Body of pancreas (tissue), 4 donors: ENCODE measurements at regions not wholly inside any gene's neighbourhood (a gene's known extent, or its start where the extent isn't known, plus 50 kb on each side); places are given as distances from the start of the nearest gene placed in this dataset.

Experiments
- ATAC-seq: fragments of 150-250 bp; one replicate; pipeline ENCODE4 v1.9.1; 2016
- DNase-seq, 4 donors: peaks; one replicate each; pipeline ENCODE4 v3.0.0-alpha.2; 2019
- H3K27ac ChIP-seq, 4 donors: fragments of 200-600 bp; sonication (generic); 1 replicate in 3 of 4; 2 replicates in 1 of 4; pipeline versions ENCODE4 v1.5.1 to v1.6.1; 2016 to 2019; ENCODE audit warnings: mild to moderate bottlenecking in 1 of 4, mixed read lengths in 1 of 4, moderate library complexity in 1 of 4
- H3K27me3 ChIP-seq, 2 donors: fragments of 200-600 bp; sonication (generic); one replicate each; pipeline ENCODE4 v1.6.0; 2016; ENCODE audit warnings: mild to moderate bottlenecking in 1 of 2
- H3K36me3 ChIP-seq, 2 donors: fragments of 200-600 bp; sonication (generic); replicated peaks in 1 of 2; 2 replicates each; pipeline ENCODE4 v1.5.1; 2016; ENCODE audit warnings: low read depth in 2 of 2; ENCODE audit not compliant: insufficient read depth in 1 of 2
- H3K4me1 ChIP-seq: fragments of 200-600 bp; sonication (generic); one replicate; pipeline ENCODE4 v1.6.0; 2016
- H3K4me3 ChIP-seq, 2 donors: fragments of 200-600 bp; sonication (generic); 1 replicate in 1 of 2; 2 replicates in 1 of 2; pipeline ENCODE4 v1.5.1; 2016 to 2019
- H3K9me3 ChIP-seq, 3 donors: fragments of 200-600 bp; sonication (generic); 1 replicate in 2 of 3; 2 replicates in 1 of 3; pipeline ENCODE4 v1.5.1; 2016
- POLR2A ChIP-seq, 3 donors: fragments of 450-650 bp; IDR thresholded peaks; one replicate each; pipeline ENCODE4 v1.6.1; 2016; ENCODE audit warnings: antibody characterized with exemption in 3 of 3, mild to moderate bottlenecking in 2 of 3
- WGBS, 2 donors: methylation state at CpG; one replicate each; pipeline ENCODE4 v1.1.5; 2017; 5-methylcytosine and 5-hydroxymethylcytosine counted together
- intact Hi-C: fragments of 100-400 bp; cut with DNase I; formaldehyde crosslinking; loops from one replicate; pipeline ENCODE4 v1.15.1; 2023
- TF ChIP-seq, protein P1 (sequence below), 7 experiments: fragments of 450-650 bp in 4 of 7; fragments of 200-600 bp in 3 of 7; sonication (generic) in 3 of 7; IDR thresholded peaks; one replicate each; pipeline ENCODE4 v1.5.1; 2016 to 2019; ENCODE audit warnings: antibody characterized with exemption in 7 of 7

- Histone ChIP-seq H3K27ac (no peak overlapping the region), H3K4me3 (no peak overlapping the region), H3K4me1 (peaks cover 4% of the 10 kb centered on the region), H3K9me3 (no peaks in the 10 kb centered on the region), H3K27me3 (no peaks in the 10 kb centered on the region), H3K36me3 (no peaks in the 10 kb centered on the region)
- ATAC-seq (peak; percentile 96), DNase-seq (peak; percentile 90 to 94 (median 92))
- TF ChIP-seq, protein P1, sequence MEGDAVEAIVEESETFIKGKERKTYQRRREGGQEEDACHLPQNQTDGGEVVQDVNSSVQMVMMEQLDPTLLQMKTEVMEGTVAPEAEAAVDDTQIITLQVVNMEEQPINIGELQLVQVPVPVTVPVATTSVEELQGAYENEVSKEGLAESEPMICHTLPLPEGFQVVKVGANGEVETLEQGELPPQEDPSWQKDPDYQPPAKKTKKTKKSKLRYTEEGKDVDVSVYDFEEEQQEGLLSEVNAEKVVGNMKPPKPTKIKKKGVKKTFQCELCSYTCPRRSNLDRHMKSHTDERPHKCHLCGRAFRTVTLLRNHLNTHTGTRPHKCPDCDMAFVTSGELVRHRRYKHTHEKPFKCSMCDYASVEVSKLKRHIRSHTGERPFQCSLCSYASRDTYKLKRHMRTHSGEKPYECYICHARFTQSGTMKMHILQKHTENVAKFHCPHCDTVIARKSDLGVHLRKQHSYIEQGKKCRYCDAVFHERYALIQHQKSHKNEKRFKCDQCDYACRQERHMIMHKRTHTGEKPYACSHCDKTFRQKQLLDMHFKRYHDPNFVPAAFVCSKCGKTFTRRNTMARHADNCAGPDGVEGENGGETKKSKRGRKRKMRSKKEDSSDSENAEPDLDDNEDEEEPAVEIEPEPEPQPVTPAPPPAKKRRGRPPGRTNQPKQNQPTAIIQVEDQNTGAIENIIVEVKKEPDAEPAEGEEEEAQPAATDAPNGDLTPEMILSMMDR (IDR thresholded peaks at IDR 0.05): peak; percentile 62 to 93 (median 90)
- no peak for TF ChIP-seq POLR2A (IDR thresholded peaks at IDR 0.05)
- WGBS, 2 donors: 6 to 25% methylated on average over 16 to 19 of the region's 19 CpGs
- intact Hi-C loops: no loop called here
These were observed 66.2 kb upstream of the SNX9 start for GRCh38 chr6:157756708-157757429.

- H3K27me3 ChIP-seq: no peaks in the 10 kb centered on the region
- H3K4me3 ChIP-seq: no peak overlapping the region
- no peaks in the 10 kb centered on the region for H3K9me3 ChIP-seq
- no peak for TF ChIP-seq POLR2A (IDR thresholded peaks at IDR 0.05)
- TF ChIP-seq, protein P1 (IDR thresholded peaks at IDR 0.05): no peak
- H3K36me3 ChIP-seq: no peaks in the 10 kb centered on the region
- no peak overlapping the region for H3K27ac ChIP-seq
- no peak for ATAC-seq
- no peak for DNase-seq
- intact Hi-C loops: no loop called here
- 91% methylated on average over 7 of the region's 7 CpGs for WGBS, 2 donors
- peaks cover 5% of the 10 kb centered on the region for H3K4me1 ChIP-seq
These were observed 65.3 kb upstream of the SNX9 start for GRCh38 chr6:157757430-157758403.

DNA sequence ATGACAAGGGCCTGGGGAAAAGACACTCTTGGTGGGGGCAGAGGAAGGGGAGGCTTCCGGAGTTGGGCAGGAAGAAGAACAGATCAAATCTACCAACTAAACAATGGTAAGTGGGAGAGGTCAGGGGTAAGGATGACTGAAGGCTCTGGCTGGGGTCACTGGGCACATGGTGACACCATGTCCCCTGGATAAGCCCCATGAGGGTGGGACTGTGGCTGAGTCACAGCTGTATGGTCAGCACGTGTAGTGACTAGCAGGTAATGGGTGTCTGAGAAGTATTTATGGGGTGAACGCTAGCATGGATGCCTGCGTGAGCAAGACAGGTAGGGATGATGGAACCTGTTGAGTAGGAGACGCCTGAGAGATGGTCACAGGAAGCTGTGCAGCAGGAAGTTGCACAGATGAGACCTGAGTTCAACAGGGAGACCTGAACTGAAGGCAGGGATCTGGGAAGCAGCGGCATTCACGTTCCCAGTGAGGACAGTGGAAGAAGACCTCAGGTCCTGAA, 64.5 kb upstream of the SNX9 start:
- Histone ChIP-seq H3K27me3 (no peaks in the 10 kb centered on the region), H3K36me3 (no peaks in the 10 kb centered on the region), H3K9me3 (no peaks in the 10 kb centered on the region), H3K27ac (no peak overlapping the region), H3K4me3 (no peak overlapping the region), H3K4me1 (peaks cover 13% of the 10 kb centered on the region)
- 79 to 83% methylated on average over 6 to 7 of the region's 7 CpGs for WGBS, 2 donors
- no peak for DNase-seq
- ATAC-seq: no peak
- no peak for TF ChIP-seq POLR2A (IDR thresholded peaks at IDR 0.05)
- TF ChIP-seq, protein P1 (IDR thresholded peaks at IDR 0.05): no peak
- intact Hi-C loops: no loop called here

DNA sequence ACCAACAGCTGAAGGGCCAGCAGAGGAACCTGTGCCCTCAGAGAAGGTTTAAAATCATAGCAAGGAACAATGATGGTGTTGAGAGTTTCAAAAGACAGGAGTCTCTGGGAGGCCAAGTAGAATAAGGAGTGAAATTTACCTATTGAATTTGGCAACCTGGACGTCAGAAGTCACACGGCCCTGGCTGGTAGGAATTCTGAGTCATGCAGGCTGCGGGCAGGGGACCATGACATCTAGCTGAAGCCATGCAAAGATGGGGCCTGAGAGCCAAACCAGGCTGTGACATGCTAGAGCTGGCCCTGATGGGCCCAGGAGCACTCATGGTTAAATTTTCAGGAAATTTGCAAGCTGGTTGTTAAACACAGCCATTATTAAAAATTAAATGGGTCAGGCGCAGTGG, 64.0 kb upstream of the SNX9 start:
- no peak for TF ChIP-seq POLR2A (IDR thresholded peaks at IDR 0.05)
- TF ChIP-seq, protein P1 (IDR thresholded peaks at IDR 0.05): no peak
- ATAC-seq (no peak), DNase-seq (no peak)
- Histone ChIP-seq H3K4me1 (peaks cover 17% of the 10 kb centered on the region), H3K4me3 (no peak overlapping the region), H3K27ac (no peak overlapping the region), H3K9me3 (no peaks in the 10 kb centered on the region), H3K27me3 (no peaks in the 10 kb centered on the region), H3K36me3 (no peaks in the 10 kb centered on the region)
- WGBS, 2 donors: 78 to 83% methylated on average over 4 of the region's 4 CpGs
- intact Hi-C loops: no loop called here
